Skeletal muscle satellite cell (primary cell): ENCODE measurements at regions not wholly inside any gene's neighbourhood (a gene's known extent, or its start where the extent isn't known, plus 50 kb on each side); places are given as distances from the start of the nearest gene placed in this dataset.

ENCODE experiments used
- H3K27me3 ChIP-seq: 2 replicates; pipeline ENCODE4 v1.7.0; 2013; ENCODE audit warnings: low read length; ENCODE audit not compliant: control insufficient read depth, insufficient read depth
- H3K36me3 ChIP-seq: 2 replicates; pipeline ENCODE4 v1.7.0; 2013; ENCODE audit warnings: mild to moderate bottlenecking, control low read depth, low read length; ENCODE audit not compliant: insufficient read depth
- H3K4me1 ChIP-seq: 2 replicates; pipeline ENCODE4 v1.7.0; 2013; ENCODE audit warnings: low read length; ENCODE audit not compliant: control insufficient read depth, insufficient read depth
- H3K4me2 ChIP-seq: 2 replicates; pipeline ENCODE4 v1.7.0; 2013; ENCODE audit warnings: mild to moderate bottlenecking, low read length
- H3K4me3 ChIP-seq: 2 replicates; pipeline ENCODE4 v1.7.0; 2013; ENCODE audit warnings: low read length
- H3K9ac ChIP-seq: 2 replicates; pipeline ENCODE4 v1.7.0; 2013; ENCODE audit warnings: mild to moderate bottlenecking, low read depth, low read length, moderate library complexity
- H3K9me3 ChIP-seq: replicated peaks from 2 replicates; pipeline ENCODE4 v1.7.0; 2013; ENCODE audit warnings: mild to moderate bottlenecking, control low read depth, low read length

GRCh38 chr2:41129988-41130387, 678.1 kb upstream of the SLC8A1 start:
- no peaks in the 10 kb centered on the region for H3K9me3 ChIP-seq
- H3K4me3 ChIP-seq, result no peak overlapping the region
- H3K4me1 ChIP-seq, result no peaks in the 10 kb centered on the region
- H3K27me3 ChIP-seq, result no peaks in the 10 kb centered on the region
- no peaks in the 10 kb centered on the region for H3K36me3 ChIP-seq
- no peak overlapping the region for H3K9ac ChIP-seq
- H3K4me2 ChIP-seq, result no peak overlapping the region

- H3K4me2 ChIP-seq, result peak overlapping the region; percentile 28
- H3K9me3 ChIP-seq, result no peaks in the 10 kb centered on the region
- no peak overlapping the region for H3K4me3 ChIP-seq
- H3K4me1 ChIP-seq, result peaks cover 4% of the 10 kb centered on the region
- no peaks in the 10 kb centered on the region for H3K36me3 ChIP-seq
- no peaks in the 10 kb centered on the region for H3K27me3 ChIP-seq
- H3K9ac ChIP-seq, result no peak overlapping the region
These were observed 685.1 kb upstream of the SLC8A1 start for GRCh38 chr2:41137031-41137430.

GRCh38 chr2:41141146-41141791, 689.4 kb upstream of the SLC8A1 start:
- H3K4me2 ChIP-seq, result no peak overlapping the region
- H3K27me3 ChIP-seq, result no peaks in the 10 kb centered on the region
- H3K36me3 ChIP-seq, result no peaks in the 10 kb centered on the region

GRCh38 chr2:41142478-41142877, 690.6 kb upstream of the SLC8A1 start:
- no peak overlapping the region for H3K4me2 ChIP-seq
- H3K9ac ChIP-seq, result no peak overlapping the region
- no peaks in the 10 kb centered on the region for H3K36me3 ChIP-seq
- H3K27me3 ChIP-seq, result no peaks in the 10 kb centered on the region
- no peaks in the 10 kb centered on the region for H3K9me3 ChIP-seq
- no peak overlapping the region for H3K4me3 ChIP-seq
- H3K4me1 ChIP-seq, result no peaks in the 10 kb centered on the region

More at GRCh38 chr2:41141146-41141791, 689.4 kb upstream of the SLC8A1 start:
- no peaks in the 10 kb centered on the region for H3K9me3 ChIP-seq
- no peak overlapping the region for H3K4me3 ChIP-seq
- no peak overlapping the region for H3K9ac ChIP-seq
- peaks cover 4% of the 10 kb centered on the region for H3K4me1 ChIP-seq

GRCh38 chr2:41145066-41145465, 693.2 kb upstream of the SLC8A1 start:
- H3K9me3 ChIP-seq, result no peaks in the 10 kb centered on the region
- H3K4me1 ChIP-seq, result no peaks in the 10 kb centered on the region
- H3K4me2 ChIP-seq, result no peak overlapping the region
- H3K27me3 ChIP-seq, result no peaks in the 10 kb centered on the region
- no peaks in the 10 kb centered on the region for H3K36me3 ChIP-seq
- no peak overlapping the region for H3K4me3 ChIP-seq
- H3K9ac ChIP-seq, result no peak overlapping the region

GRCh38 chr2:41149054-41149453, 697.2 kb upstream of the SLC8A1 start:
- Histone ChIP-seq H3K4me1 (no peaks in the 10 kb centered on the region), H3K27me3 (no peaks in the 10 kb centered on the region), H3K4me3 (no peak overlapping the region), H3K9ac (no peak overlapping the region), H3K9me3 (no peaks in the 10 kb centered on the region), H3K36me3 (no peaks in the 10 kb centered on the region), H3K4me2 (no peak overlapping the region)

GRCh38 chr2:41151746-41152145, 699.9 kb upstream of the SLC8A1 start:
- Histone ChIP-seq H3K27me3 (no peaks in the 10 kb centered on the region), H3K4me3 (no peak overlapping the region), H3K9ac (no peak overlapping the region), H3K36me3 (no peaks in the 10 kb centered on the region), H3K4me1 (no peaks in the 10 kb centered on the region), H3K4me2 (no peak overlapping the region), H3K9me3 (no peaks in the 10 kb centered on the region)

- Histone ChIP-seq H3K4me3 (no peak overlapping the region), H3K27me3 (no peaks in the 10 kb centered on the region), H3K4me2 (no peak overlapping the region), H3K9ac (no peak overlapping the region), H3K36me3 (no peaks in the 10 kb centered on the region), H3K9me3 (no peaks in the 10 kb centered on the region), H3K4me1 (no peaks in the 10 kb centered on the region)
These were observed 700.4 kb upstream of the SLC8A1 start for GRCh38 chr2:41152318-41152717.

- Histone ChIP-seq H3K36me3 (no peaks in the 10 kb centered on the region), H3K4me3 (no peak overlapping the region), H3K4me2 (no peak overlapping the region), H3K4me1 (peaks cover 2% of the 10 kb centered on the region), H3K9me3 (no peaks in the 10 kb centered on the region), H3K9ac (no peak overlapping the region), H3K27me3 (no peaks in the 10 kb centered on the region)
These were observed 708.5 kb upstream of the SLC8A1 start for GRCh38 chr2:41160439-41160838.

GRCh38 chr2:41167014-41167413, 715.1 kb upstream of the SLC8A1 start:
- Histone ChIP-seq H3K4me1 (peaks cover 2% of the 10 kb centered on the region), H3K9me3 (no peaks in the 10 kb centered on the region), H3K27me3 (no peaks in the 10 kb centered on the region), H3K36me3 (no peaks in the 10 kb centered on the region), H3K9ac (no peak overlapping the region), H3K4me3 (no peak overlapping the region), H3K4me2 (no peak overlapping the region)

- no peak overlapping the region for H3K4me2 ChIP-seq
- H3K4me3 ChIP-seq, result no peak overlapping the region
- H3K36me3 ChIP-seq, result no peaks in the 10 kb centered on the region
- H3K9me3 ChIP-seq, result no peaks in the 10 kb centered on the region
- H3K27me3 ChIP-seq, result no peaks in the 10 kb centered on the region
- no peak overlapping the region for H3K9ac ChIP-seq
- H3K4me1 ChIP-seq, result peaks cover 10% of the 10 kb centered on the region
These were observed 717.9 kb upstream of the SLC8A1 start for GRCh38 chr2:41169744-41170143.

GRCh38 chr2:41170589-41170988, 718.7 kb upstream of the SLC8A1 start:
- H3K9me3 ChIP-seq, result no peaks in the 10 kb centered on the region
- H3K4me2 ChIP-seq, result no peak overlapping the region
- H3K9ac ChIP-seq, result no peak overlapping the region
- H3K27me3 ChIP-seq, result no peaks in the 10 kb centered on the region
- H3K36me3 ChIP-seq, result no peaks in the 10 kb centered on the region
- H3K4me1 ChIP-seq, result peaks cover 10% of the 10 kb centered on the region
- H3K4me3 ChIP-seq, result no peak overlapping the region
